Skeletal muscle cell (primary cell): ENCODE measurements at regions not wholly inside any gene's neighbourhood (a gene's known extent, or its start where the extent isn't known, plus 50 kb on each side); places are given as distances from the start of the nearest gene placed in this dataset.
"Not testable (repeated sequence)": the region's sequence is repeated elsewhere in the genome, so short reads cannot be mapped to it uniquely, and the experiment has no call there.

ENCODE experiments used
- DNase-seq: peaks from one replicate; pipeline ENCODE4 v3.0.0-alpha.2; 2010; ENCODE audit warnings: low read depth
- H3K4me3 ChIP-seq: 2 replicates; pipeline ENCODE4 v1.5.1; 2011; ENCODE audit warnings: low read depth, mild to moderate bottlenecking, control low read depth, low read length, moderate library complexity

DNA sequence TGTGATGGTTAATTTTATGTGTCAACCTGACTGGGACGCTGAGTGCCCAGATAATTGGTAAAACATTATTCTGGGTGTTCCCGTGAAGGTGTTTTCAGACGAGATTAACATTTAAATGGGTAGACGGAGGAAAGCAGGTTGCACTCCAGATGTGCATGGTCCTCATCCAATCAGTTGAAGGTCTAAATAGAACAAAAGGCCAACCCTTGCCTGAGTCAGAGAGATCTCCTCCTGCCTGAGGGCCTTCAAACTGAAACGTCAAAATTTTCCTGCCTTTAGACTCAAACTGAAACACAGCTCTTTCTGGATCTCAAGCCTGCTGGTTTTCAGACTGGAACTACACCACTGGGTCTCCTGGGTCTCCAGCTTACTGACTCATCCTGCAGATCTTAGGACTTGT, 73.5 kb downstream of the NPIPA8 start:
- DNase-seq, H3K4me3 ChIP-seq: not testable (repeated sequence)

DNA sequence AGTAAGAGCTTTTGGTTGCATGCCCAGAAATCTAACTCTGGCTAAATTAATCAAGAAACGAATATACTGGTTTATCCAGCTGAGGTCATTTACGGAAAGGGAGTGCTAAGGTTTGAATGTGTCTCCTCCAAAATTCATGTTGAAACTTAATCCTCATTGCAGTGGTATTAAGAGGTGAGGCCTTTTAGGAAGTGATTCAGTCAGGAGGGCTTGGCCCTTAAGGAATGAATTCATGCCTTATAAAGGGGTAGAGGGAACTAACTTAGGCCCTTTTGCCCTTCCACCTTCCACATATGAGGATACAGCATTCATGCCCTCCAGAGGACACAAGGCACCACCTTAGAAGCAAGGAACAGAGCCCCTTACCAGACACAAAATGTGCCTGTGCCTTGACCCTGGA, 74.7 kb downstream of the NPIPA8 start:
- not testable (repeated sequence) for H3K4me3 ChIP-seq, DNase-seq

DNA sequence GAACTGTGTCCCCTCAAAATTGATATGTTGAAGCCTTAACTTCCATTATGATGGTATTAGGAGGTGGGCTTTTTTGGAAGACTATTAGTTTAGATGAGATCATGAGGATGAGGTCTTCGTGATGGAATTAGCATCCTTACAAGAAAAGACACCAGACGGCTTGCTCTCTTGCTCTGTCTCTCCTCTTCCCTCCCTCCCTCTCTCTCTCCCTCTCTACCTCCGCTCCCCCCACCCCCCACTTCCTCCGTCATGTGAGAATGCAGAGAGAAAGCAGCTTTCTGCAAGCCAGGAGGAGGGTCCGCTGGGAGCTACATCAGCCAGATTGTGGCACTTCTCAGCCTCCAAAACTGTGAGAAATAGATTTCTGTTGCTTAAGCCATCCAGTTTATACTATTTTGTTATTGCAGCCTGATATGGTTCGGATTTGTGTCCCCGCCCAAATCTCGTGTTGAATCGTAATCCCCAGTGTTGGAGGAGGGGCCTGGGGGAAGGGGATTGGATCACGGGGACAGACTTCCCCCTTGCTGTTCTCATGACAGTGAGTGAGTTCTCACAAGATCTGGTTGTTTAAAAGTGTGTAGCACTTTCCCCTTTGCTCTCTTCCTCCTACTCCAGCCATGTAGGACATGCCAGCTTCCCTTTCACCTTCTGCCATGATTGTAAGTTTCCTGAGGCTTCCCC, 76.9 kb downstream of the NPIPA8 start:
- not testable (repeated sequence) for DNase-seq, H3K4me3 ChIP-seq

DNA sequence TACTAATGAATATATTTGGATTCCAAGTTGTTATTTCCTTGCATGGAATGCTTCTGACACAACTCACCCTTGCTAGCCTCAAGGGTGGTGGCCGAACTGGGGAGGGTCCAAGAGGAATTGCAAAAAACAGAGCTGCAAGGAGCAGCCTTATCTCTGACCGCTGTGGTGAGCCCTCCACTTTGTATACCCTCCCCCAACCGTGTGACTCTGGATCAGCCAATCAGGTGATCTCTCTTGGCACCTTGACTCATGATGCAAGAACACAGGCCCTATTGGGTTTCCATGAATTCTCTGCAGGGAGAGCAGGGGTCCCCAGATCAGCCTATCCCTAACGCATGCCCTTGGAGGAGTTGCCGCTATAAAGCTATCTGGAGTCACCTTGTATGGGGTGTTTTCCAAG, 83.6 kb downstream of the NPIPA8 start:
- not testable (repeated sequence) for DNase-seq, H3K4me3 ChIP-seq

DNA sequence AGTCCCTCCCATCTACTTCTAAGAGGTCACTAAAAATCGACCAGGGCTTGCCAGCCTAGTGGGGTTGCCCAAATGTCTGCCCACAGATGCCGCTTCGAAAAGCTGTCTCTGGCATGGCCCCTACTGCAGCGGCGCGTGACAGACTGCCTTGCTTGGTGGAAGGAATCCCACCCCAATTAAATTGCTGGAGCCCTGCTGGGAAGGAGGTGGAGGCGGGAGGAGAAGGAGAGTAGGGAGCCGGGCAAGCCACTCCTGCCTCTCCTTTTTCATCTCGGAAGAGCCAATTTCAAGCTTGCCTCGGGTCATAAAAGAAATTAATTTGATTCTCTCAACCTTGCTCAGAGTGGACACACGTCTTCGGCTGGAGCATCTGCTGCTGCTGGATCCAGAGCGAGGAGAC, 106.0 kb downstream of the NPIPA8 start:
- H3K4me3 ChIP-seq, DNase-seq: not testable (repeated sequence)

DNA sequence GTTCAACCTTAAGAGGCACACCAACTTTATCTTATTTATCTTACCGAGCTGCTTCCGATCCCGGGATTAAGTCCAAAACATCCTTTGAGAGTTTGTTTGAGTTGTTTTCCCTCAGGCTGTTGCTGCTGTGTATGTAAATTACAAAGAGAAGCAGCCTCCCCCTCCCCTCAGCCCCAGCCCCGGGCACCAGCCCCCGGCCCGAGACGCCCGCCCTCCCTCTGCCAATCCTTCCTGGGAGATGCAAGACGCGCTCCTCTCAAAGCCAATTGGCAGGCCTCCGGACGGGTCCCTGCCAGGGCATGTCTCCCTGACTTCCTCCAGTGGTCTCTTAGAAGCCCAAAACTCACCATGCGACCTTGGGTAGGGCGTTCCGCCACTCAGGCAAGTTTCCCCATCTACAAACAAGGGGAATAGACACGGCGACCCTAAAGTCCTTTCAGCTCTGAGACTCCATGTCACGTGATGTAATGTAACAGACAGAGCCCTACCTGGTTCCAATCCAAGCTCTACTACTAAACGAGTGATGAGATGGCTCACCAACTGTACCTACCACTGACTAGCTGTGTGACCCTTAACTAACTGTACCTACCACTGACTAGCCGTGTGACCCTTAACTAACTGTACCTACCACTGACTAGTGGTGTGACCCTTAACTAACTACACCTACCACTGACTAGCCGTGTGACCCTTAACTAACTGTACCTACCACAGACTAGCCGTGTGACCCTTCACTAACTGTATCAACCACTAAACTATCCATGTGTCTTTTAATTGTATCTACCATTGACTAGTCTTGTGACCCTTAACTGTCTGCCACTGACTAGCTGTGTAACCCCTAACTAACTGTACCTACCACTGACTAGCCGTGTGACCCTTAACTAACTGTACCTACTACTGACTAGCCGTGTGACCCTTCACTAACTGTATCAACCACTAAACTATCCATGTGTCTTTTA, 114.2 kb downstream of the NPIPA8 start:
- not testable (repeated sequence) for DNase-seq, H3K4me3 ChIP-seq

DNA sequence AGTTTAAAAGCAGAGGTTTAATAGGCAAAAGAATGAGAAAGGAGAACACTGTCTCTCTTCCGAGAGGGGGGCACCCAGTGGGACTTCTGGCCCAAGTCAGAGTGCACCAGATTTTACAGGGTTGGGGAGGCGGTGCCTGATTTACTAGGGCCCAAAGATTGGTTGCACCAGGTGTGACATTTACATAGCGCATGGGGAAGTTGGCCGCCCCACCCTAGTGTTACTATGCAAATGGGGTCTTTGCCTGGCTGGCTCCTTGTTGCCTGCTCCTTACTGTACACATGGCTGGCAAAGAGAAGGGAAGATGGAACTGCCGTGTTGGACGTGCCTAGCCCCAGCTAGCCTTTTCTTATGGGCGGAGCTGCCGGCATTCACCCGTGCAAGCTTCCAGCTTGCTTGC, 118.8 kb downstream of the NPIPA8 start:
- not testable (repeated sequence) for H3K4me3 ChIP-seq, DNase-seq

DNA sequence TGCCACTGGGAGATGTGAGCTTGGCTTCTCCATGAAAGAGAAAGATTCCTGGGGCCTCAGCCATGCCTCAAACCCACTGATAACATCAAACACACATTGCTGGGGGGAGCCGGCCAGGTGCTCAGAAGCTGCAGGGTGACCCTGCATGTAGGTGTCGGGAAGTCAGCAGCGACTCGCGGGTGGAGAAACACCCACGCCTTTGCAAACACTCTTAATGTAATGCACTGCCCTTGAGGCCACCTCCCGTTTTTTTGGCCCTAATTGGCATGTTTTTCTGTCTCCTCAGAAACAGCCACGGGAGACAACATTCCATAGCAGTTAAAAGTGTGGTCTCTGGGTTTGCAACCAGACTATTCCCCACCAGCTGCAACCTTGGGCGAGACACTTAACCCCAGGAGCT, 119.7 kb downstream of the NPIPA8 start:
- H3K4me3 ChIP-seq, DNase-seq: not testable (repeated sequence)

DNA sequence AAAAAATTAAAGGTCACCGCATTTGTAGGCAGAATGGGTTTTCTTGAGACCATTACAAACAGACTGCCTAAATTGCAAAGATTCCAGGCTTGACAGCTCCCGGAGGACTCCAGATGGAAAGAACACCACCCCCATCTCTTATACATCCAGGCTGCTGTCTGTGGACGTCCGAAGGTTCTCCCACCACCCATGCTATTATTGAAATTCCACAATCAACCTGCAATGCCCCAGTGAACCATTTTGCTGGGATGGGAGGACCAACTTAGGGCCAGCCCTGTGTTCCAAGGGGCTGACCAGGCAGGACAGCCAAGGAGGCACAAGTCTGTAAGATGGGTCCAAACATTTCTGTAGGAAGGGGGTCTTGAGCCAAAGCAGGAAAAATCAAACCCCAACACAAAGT, 122.7 kb downstream of the NPIPA8 start:
- not testable (repeated sequence) for DNase-seq, H3K4me3 ChIP-seq

DNA sequence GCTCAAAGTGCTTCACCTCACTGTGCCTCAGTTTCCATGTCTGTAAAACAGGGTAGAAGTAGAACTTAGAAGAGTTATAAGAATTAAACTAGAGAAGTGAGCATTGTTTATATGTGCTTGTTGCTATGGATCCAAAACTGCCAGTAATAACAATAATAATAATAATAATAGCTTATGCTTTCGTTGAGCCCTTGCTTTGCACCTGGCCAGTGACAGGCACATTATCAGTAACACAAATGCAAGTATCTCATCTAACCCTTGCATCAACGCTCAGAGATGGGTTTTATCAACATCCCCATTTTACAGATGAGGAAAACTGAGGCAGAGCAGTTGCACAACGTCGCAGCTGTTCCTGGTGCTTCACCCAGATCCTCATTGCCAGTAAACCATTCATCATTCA, 125.0 kb downstream of the NPIPA8 start:
- H3K4me3 ChIP-seq, DNase-seq: not testable (repeated sequence)

DNA sequence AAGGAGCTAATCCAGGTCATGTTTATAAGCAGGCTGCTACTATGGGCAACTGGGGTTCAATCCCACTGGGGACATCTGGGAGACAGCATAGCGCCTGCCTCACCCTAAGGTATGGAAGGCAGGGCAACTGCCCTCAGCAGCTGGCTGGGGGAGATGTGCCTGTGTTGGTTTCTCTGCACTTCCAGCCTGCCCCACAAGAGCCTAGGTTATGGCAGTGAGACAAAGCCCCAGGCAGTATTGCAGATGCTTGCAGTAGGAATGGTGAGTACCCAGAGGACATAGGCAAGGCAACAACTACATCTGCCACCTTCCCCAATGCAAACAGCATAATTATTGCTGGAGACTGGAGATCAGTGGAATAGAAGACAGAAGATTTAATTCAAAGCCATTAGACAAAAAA, 131.8 kb downstream of the NPIPA8 start:
- H3K4me3 ChIP-seq, DNase-seq: not testable (repeated sequence)

DNA sequence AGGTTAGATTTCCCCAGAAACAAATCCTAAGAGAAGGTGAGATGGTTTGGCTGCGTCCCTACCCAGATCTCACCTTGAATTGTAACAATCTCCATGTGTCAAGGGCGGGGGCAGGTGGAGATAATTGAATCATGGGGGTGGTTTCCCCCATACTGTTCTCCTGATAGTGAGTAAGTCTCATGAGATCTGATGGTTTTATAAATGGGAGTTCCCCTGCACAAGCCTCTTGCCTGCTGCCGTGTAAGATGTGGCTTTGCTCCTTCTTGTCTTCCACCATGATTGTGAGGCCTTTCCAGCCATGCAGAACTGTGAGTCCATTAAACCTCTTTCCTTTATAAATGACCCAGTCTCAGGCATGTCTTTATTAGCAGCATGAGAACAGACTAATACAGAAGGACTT, 132.2 kb downstream of the NPIPA8 start:
- H3K4me3 ChIP-seq, DNase-seq: not testable (repeated sequence)

DNA sequence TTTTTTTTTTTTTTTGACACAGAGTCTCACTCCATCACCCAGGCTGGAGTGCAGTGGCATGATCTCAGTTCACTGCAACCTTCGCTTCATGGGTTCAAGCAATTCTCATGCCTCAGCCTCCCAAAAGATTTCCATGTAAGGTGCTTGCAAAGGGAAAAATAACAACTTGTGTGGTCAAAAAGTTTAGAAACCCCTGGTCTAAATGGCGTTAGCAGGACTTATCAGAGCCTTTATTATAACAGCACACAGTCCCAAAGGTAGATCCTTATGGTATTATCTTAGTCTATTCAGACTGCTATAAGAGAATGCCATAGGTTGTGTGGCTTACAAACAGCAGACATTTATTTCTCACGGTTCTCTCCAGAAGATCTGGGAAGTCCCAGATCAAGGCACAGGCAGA, 135.0 kb downstream of the NPIPA8 start:
- not testable (repeated sequence) for DNase-seq, H3K4me3 ChIP-seq

DNA sequence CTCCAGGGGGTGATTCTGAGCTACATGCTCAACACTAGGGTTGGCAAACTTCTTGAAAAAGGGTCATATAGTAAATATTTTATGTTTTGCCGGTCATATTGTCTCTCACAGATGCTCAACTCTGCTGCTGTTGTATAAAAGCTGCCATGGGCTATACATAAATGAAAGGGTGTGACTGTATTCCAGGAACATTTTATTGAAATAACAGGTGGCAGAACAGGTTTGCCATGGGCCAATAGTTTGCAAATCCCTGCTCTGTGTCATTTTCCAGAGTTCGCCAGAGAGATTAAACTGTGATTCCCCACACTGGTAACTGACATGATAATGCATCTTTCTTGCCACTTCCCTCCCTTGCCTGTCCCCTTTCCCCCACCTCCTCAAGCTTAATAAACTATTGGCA, 144.1 kb downstream of the NPIPA8 start:
- not testable (repeated sequence) for DNase-seq, H3K4me3 ChIP-seq

DNA sequence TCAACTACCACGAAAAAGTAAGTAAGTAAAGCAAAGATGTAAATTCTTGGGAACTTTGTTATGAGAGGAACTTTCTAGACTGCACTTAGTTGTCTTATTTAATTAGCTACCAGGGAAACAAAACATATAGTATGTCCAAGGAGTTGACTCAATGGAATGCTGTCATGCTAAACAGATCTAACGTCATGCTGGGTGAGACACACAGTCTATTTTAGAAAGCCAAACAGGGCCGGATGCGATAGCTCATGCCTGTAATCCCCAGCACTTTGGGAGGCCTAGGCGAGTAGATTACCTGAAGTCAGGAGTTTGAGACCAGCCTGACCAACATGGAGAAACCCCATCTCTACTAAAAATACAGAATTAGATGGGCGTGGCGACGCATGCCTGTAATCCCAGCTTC, 146.4 kb downstream of the NPIPA8 start:
- H3K4me3 ChIP-seq, DNase-seq: not testable (repeated sequence)

DNA sequence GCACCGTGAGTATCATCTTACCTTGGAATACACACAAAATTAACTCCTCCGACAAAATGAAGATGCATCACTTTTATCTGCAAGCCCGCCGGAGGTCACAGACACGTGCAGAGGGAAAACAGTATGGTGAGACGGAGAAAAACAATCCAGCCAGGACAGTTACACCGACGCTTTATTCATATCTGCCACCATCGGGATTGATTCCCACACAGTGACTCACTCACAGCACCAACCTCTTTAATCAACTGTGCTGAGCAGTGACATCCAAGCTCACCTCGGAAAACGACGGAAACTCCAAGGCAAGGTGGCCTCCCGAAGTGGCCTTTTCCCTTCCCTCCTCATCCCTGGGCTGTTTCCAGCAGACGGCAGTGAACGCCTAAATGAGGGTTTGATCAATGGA, 151.8 kb downstream of the NPIPA8 start:
- DNase-seq: not testable (repeated sequence)

DNA sequence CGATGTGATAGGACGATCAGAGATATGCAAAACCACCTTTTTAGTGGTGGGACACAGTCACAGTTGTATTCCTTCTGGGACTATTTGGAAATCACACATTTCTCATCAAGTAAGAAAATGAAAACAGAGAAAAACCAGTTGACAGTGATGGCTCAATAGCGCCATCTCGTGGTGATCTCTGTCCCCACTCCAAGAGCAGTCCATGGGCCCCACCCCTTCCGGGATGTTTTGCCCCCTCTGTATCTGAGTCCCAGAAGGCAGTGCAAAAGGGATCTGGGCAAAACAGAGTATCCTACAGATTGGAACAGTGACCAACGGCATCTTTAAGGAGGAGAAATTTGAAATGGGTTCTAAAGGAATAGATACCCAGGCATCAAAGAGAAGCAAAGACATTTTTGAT, 155.5 kb downstream of the NPIPA8 start:
- not testable (repeated sequence) for DNase-seq, H3K4me3 ChIP-seq

More for the DNA sequence above, 151.8 kb downstream of the NPIPA8 start:
- H3K4me3 ChIP-seq: not testable (repeated sequence)

DNA sequence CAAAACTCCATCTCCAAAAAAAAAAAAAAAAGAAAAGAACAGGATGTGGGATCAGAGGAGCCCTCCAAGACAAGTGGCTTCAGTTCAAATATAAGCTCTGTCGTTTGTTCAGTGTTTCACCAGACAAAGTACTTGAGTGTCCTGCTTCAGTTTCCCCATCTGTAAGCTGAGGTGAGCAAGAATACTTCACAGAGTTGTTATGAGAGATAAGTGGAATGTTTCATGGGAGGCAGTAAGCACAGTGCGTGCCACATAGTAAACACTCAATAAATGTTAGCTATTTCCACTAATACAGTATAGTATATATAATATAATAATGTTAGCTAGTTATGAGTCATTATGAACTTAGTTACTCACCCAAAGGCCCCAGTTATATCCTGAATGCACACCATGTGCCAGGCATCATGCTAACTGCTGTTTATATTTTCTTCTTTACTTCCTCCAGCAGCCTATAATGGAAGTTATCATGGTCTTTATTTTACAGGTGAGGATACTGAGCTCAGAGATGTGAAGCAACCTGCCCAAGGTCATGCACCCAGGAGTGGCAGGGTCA, 162.5 kb downstream of the NPIPA8 start:
- DNase-seq, H3K4me3 ChIP-seq: not testable (repeated sequence)

DNA sequence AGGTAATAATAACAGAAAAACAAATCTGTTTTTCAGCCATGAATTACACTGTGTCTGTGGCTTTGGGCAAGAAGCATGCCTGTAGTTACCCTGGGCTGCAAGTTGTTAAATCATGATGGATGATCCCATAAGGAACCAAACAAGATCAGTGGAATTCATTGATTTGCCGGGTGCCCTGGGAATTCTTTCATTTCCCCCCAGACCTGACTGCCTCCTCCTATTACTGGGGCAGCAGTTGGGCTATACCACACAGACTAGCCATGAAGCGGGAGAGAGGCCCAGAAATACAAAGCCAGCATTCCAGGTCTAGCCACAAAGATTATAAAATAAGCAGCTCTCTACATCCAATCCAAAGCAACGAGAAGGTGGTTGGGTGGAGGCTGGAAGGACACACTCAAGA, 174.2 kb downstream of the NPIPA8 start:
- H3K4me3 ChIP-seq, DNase-seq: not testable (repeated sequence)

DNA sequence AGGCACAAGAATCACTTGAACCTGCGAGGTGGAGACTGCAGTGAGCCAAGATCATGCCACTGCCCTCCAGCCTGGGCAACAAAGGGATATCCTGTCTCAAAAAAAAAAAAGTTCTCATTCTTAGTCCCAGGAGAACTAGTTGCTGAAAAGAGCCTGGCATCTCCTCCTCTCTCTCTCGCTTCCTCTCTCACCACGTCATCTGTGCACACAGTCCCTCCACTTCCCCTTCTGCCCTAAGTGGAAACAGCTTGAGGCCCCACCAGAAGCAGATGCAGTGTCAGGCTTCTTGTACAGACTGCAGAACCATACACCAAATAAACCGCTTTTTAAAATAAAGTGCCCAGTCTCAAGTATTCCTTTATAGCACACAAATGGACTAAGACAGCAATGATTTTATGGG, 175.3 kb downstream of the NPIPA8 start:
- DNase-seq, H3K4me3 ChIP-seq: not testable (repeated sequence)
